ENCODE measurements at regions not wholly inside any gene's neighbourhood (a gene's known extent, or its start where the extent isn't known, plus 50 kb on each side); places are given as distances from the start of the nearest gene placed in this dataset.

- Histone ChIP-seq H3K9me3 (no peaks in the 10 kb centered on the region), H3K4me1 (no peaks in the 10 kb centered on the region), H3K27me3 (no peaks in the 10 kb centered on the region), H3K36me3 (ENCODE audit: low read depth, missing control alignments) (no peaks in the 10 kb centered on the region), H3K27ac (no peak overlapping the region), H3K4me3 (no peak overlapping the region)
- intact Hi-C loops (cut with DNase I; ENCODE audit: low total_unique reads), result no loop called here
- WGBS, 2 donors, result 85 to 88% methylated on average over 5 of the region's 5 CpGs
- no peak for DNase-seq
- TF ChIP-seq CTCF (IDR thresholded peaks at IDR 0.05) (no peak), POLR2A (IDR thresholded peaks at IDR 0.05) (no peak)
These were observed 149.1 kb downstream of the PTPN20 start for GRCh38 chr10:47060356-47060755.

GRCh38 chr10:47060993-47061500 lies 149.8 kb downstream of the PTPN20 start:
- intact Hi-C loops (cut with DNase I; ENCODE audit: low total_unique reads), result no loop called here
- no peaks in the 10 kb centered on the region for H3K27me3 ChIP-seq
- TF ChIP-seq POLR2A (IDR thresholded peaks at IDR 0.05) (no peak), CTCF (IDR thresholded peaks at IDR 0.05) (no peak)
- no peak overlapping the region for H3K27ac ChIP-seq
- no peak overlapping the region for H3K4me3 ChIP-seq
- no peaks in the 10 kb centered on the region for H3K4me1 ChIP-seq
- 64 to 74% methylated on average over 8 of the region's 8 CpGs for WGBS, 2 donors
- H3K36me3 ChIP-seq (ENCODE audit: low read depth, missing control alignments), result no peaks in the 10 kb centered on the region
- DNase-seq, result no peak
- H3K9me3 ChIP-seq, result no peaks in the 10 kb centered on the region

GRCh38 chr10:47061776-47062175 lies 150.5 kb downstream of the PTPN20 start:
- TF ChIP-seq CTCF (IDR thresholded peaks at IDR 0.05) (no peak), POLR2A (IDR thresholded peaks at IDR 0.05) (no peak)
- Histone ChIP-seq H3K36me3 (ENCODE audit: low read depth, missing control alignments) (no peaks in the 10 kb centered on the region), H3K9me3 (no peaks in the 10 kb centered on the region), H3K27ac (no peak overlapping the region), H3K4me1 (no peaks in the 10 kb centered on the region), H3K27me3 (no peaks in the 10 kb centered on the region), H3K4me3 (no peak overlapping the region)
- 93 to 94% methylated on average over 3 of the region's 3 CpGs for WGBS, 2 donors
- intact Hi-C loops (cut with DNase I; ENCODE audit: low total_unique reads), result no loop called here
- no peak for DNase-seq

- Histone ChIP-seq H3K27me3 (no peaks in the 10 kb centered on the region), H3K9me3 (no peaks in the 10 kb centered on the region), H3K36me3 (ENCODE audit: low read depth, missing control alignments) (no peaks in the 10 kb centered on the region), H3K27ac (no peak overlapping the region), H3K4me1 (no peaks in the 10 kb centered on the region), H3K4me3 (no peak overlapping the region)
- intact Hi-C loops (cut with DNase I; ENCODE audit: low total_unique reads), result no loop called here
- TF ChIP-seq POLR2A (IDR thresholded peaks at IDR 0.05) (no peak), CTCF (IDR thresholded peaks at IDR 0.05) (no peak)
- DNase-seq, result no peak
- 65 to 67% methylated on average over 12 of the region's 12 CpGs for WGBS, 2 donors
These were observed 151.4 kb downstream of the PTPN20 start for GRCh38 chr10:47062441-47063200.

GRCh38 chr10:47063858-47064257 lies 152.6 kb downstream of the PTPN20 start:
- intact Hi-C loops (cut with DNase I; ENCODE audit: low total_unique reads), result no loop called here
- TF ChIP-seq CTCF (IDR thresholded peaks at IDR 0.05) (no peak), POLR2A (IDR thresholded peaks at IDR 0.05) (no peak)
- H3K36me3 ChIP-seq (ENCODE audit: low read depth, missing control alignments), result no peaks in the 10 kb centered on the region
- H3K27ac ChIP-seq, result no peak overlapping the region
- H3K4me3 ChIP-seq, result no peak overlapping the region
- H3K9me3 ChIP-seq, result no peaks in the 10 kb centered on the region
- WGBS, 2 donors, result 68 to 91% methylated on average over 1 of the region's 1 CpG
- DNase-seq, result no peak
- H3K27me3 ChIP-seq, result no peaks in the 10 kb centered on the region
- H3K4me1 ChIP-seq, result no peaks in the 10 kb centered on the region
